Ectodermal cell (in vitro differentiated cells): ENCODE measurements at regions not wholly inside any gene's neighbourhood (a gene's known extent, or its start where the extent isn't known, plus 50 kb on each side); places are given as distances from the start of the nearest gene placed in this dataset.

Source experiments
- H3K27ac ChIP-seq: 2 replicates; pipeline ENCODE4 v1.7.0; 2013; ENCODE audit warnings: mild to moderate bottlenecking, low read depth, low read length; ENCODE audit not compliant: insufficient read depth, poor library complexity, severe bottlenecking
- H3K27me3 ChIP-seq: 2 replicates; pipeline ENCODE4 v1.7.0; 2013; ENCODE audit warnings: mild to moderate bottlenecking, low read length; ENCODE audit not compliant: insufficient read depth, control insufficient read depth, poor library complexity, severe bottlenecking
- H3K36me3 ChIP-seq: one replicate; pipeline ENCODE4 v1.7.0; 2013; ENCODE audit warnings: low read length; ENCODE audit not compliant: control insufficient read depth, insufficient read depth
- H3K4me1 ChIP-seq: one replicate; pipeline ENCODE4 v1.7.0; 2013; ENCODE audit warnings: low read length; ENCODE audit not compliant: control insufficient read depth, insufficient read depth
- H3K4me3 ChIP-seq: 2 replicates; pipeline ENCODE4 v1.7.0; 2013; ENCODE audit warnings: low read depth, low read length, control low read depth; ENCODE audit not compliant: insufficient read depth
- H3K9me3 ChIP-seq: 2 replicates; pipeline ENCODE4 v1.7.0; 2013; ENCODE audit warnings: mild to moderate bottlenecking, low read length, moderate library complexity; ENCODE audit not compliant: control insufficient read depth
- WGBS, 2 experiments: methylation state at CpG; one replicate each; pipeline ENCODE4 v1.1.7; 2013; ENCODE audit warnings: missing lambda C conversion rate in 2 of 2; 5-methylcytosine and 5-hydroxymethylcytosine counted together

- no peak overlapping the region for H3K4me3 ChIP-seq
- H3K4me1 ChIP-seq = no peaks in the 10 kb centered on the region
- no peaks in the 10 kb centered on the region for H3K36me3 ChIP-seq
- no peaks in the 10 kb centered on the region for H3K27me3 ChIP-seq
- 98 to 99% methylated on average over 2 of the region's 5 CpGs for WGBS, 2 experiments
- H3K27ac ChIP-seq = no peak overlapping the region
- no peaks in the 10 kb centered on the region for H3K9me3 ChIP-seq
Measured at GRCh38 chr16:7976125-7976524, 614.2 kb downstream of the TMEM114 start.

GRCh38 chr16:7967996-7968509 is 622.3 kb downstream of the TMEM114 start:
- Histone ChIP-seq H3K36me3 (no peaks in the 10 kb centered on the region), H3K27me3 (no peaks in the 10 kb centered on the region), H3K4me1 (no peaks in the 10 kb centered on the region), H3K27ac (no peak overlapping the region), H3K9me3 (no peaks in the 10 kb centered on the region), H3K4me3 (no peak overlapping the region)
- WGBS, 2 experiments = 70 to 79% methylated on average over 4 of the region's 4 CpGs

GRCh38 chr16:7964744-7965143 is 625.6 kb downstream of the TMEM114 start:
- H3K9me3 ChIP-seq = no peaks in the 10 kb centered on the region
- H3K27ac ChIP-seq = no peak overlapping the region
- H3K27me3 ChIP-seq = no peaks in the 10 kb centered on the region
- no peaks in the 10 kb centered on the region for H3K36me3 ChIP-seq
- no peaks in the 10 kb centered on the region for H3K4me1 ChIP-seq
- no peak overlapping the region for H3K4me3 ChIP-seq
- 94 to 96% methylated on average over 5 of the region's 5 CpGs for WGBS, 2 experiments

- Histone ChIP-seq H3K4me1 (no peaks in the 10 kb centered on the region), H3K36me3 (no peaks in the 10 kb centered on the region), H3K27ac (no peak overlapping the region), H3K9me3 (no peaks in the 10 kb centered on the region), H3K27me3 (no peaks in the 10 kb centered on the region), H3K4me3 (no peak overlapping the region)
- WGBS, 2 experiments = 81 to 84% methylated on average over 6 of the region's 6 CpGs
Measured at GRCh38 chr16:7964167-7964566, 626.1 kb downstream of the TMEM114 start.

- no peak overlapping the region for H3K4me3 ChIP-seq
- no peaks in the 10 kb centered on the region for H3K27me3 ChIP-seq
- H3K9me3 ChIP-seq = no peaks in the 10 kb centered on the region
- H3K27ac ChIP-seq = no peak overlapping the region
- no peaks in the 10 kb centered on the region for H3K36me3 ChIP-seq
- no peaks in the 10 kb centered on the region for H3K4me1 ChIP-seq
- WGBS, 2 experiments = 91% methylated on average over 9 of the region's 9 CpGs
Measured at GRCh38 chr16:7962091-7962879, 628.0 kb downstream of the TMEM114 start.

GRCh38 chr16:7957151-7957550 is 624.5 kb downstream of the RBFOX1 start:
- Histone ChIP-seq H3K4me1 (no peaks in the 10 kb centered on the region), H3K36me3 (no peaks in the 10 kb centered on the region), H3K9me3 (no peaks in the 10 kb centered on the region), H3K27ac (no peak overlapping the region), H3K27me3 (no peaks in the 10 kb centered on the region), H3K4me3 (no peak overlapping the region)
- WGBS, 2 experiments = 70 to 72% methylated on average over 3 of the region's 3 CpGs

- no peaks in the 10 kb centered on the region for H3K4me1 ChIP-seq
- WGBS, 2 experiments = 82 to 90% methylated on average over 1 of the region's 1 CpG
- H3K27me3 ChIP-seq = no peaks in the 10 kb centered on the region
- H3K27ac ChIP-seq = no peak overlapping the region
- no peak overlapping the region for H3K4me3 ChIP-seq
- no peaks in the 10 kb centered on the region for H3K36me3 ChIP-seq
- H3K9me3 ChIP-seq = no peaks in the 10 kb centered on the region
Measured at GRCh38 chr16:7953360-7953759, 620.7 kb downstream of the RBFOX1 start.

GRCh38 chr16:7946142-7946541 is 613.5 kb downstream of the RBFOX1 start:
- Histone ChIP-seq H3K36me3 (no peaks in the 10 kb centered on the region), H3K27ac (no peak overlapping the region), H3K27me3 (no peaks in the 10 kb centered on the region), H3K4me1 (no peaks in the 10 kb centered on the region), H3K4me3 (no peak overlapping the region), H3K9me3 (no peaks in the 10 kb centered on the region)
- 75 to 87% methylated on average over 4 of the region's 4 CpGs for WGBS, 2 experiments

GRCh38 chr16:7938175-7938574 is 605.5 kb downstream of the RBFOX1 start:
- Histone ChIP-seq H3K36me3 (no peaks in the 10 kb centered on the region), H3K27ac (no peak overlapping the region), H3K4me3 (no peak overlapping the region), H3K4me1 (peaks cover 3% of the 10 kb centered on the region), H3K9me3 (no peaks in the 10 kb centered on the region), H3K27me3 (no peaks in the 10 kb centered on the region)
- WGBS, 2 experiments = 95% methylated on average over 7 of the region's 7 CpGs

- Histone ChIP-seq H3K9me3 (no peaks in the 10 kb centered on the region), H3K4me1 (no peaks in the 10 kb centered on the region), H3K36me3 (no peaks in the 10 kb centered on the region), H3K4me3 (no peak overlapping the region), H3K27me3 (no peaks in the 10 kb centered on the region), H3K27ac (no peak overlapping the region)
- WGBS, 2 experiments = 78 to 83% methylated on average over 4 of the region's 4 CpGs
Measured at GRCh38 chr16:7921345-7921744, 588.7 kb downstream of the RBFOX1 start.
